WTC11 (cell line): ENCODE measurements at regions not wholly inside any gene's neighbourhood (a gene's known extent, or its start where the extent isn't known, plus 50 kb on each side); places are given as distances from the start of the nearest gene placed in this dataset.
A peak's percentile ranks its signal among the peaks of the same experiment; 100 is the strongest.
"Not testable (repeated sequence)": the region's sequence is repeated elsewhere in the genome, so short reads cannot be mapped to it uniquely, and the experiment has no call there.

Experiments used
- ATAC-seq: fragments of 200-7000 bp; cut with Tn5 transposase; 2 replicates; pipeline ENCODE4 v1.10.0; 2021; ENCODE audit warnings: mild to moderate bottlenecking, moderate library complexity
- CTCF ChIA-PET: fragments of 300-600 bp; sonication (Branson Sonifier 250); formaldehyde crosslinking; loops from one replicate; lab custom pipeline; 2021; ENCODE audit warnings: antibody characterized with exemption; lab: Charles Lee
- POLR2A ChIA-PET: fragments of 350-600 bp; sonication (Branson Sonifier 250); formaldehyde crosslinking; loops from one replicate; lab custom pipeline; 2021; ENCODE audit warnings: antibody characterized with exemption; lab: Charles Lee
- DNase-seq: peaks from one replicate; pipeline ENCODE4 v3.0.0; 2021; ENCODE audit warnings: low spot score
- H3K27ac Mint-ChIP-seq: 2 replicates; pipeline ENCODE4 v1.8.0; 2021; ENCODE audit warnings: mixed read lengths
- H3K27me3 Mint-ChIP-seq: 2 replicates; pipeline ENCODE4 v1.8.0; 2021; ENCODE audit warnings: low read depth, mild to moderate bottlenecking, moderate library complexity, mixed read lengths
- H3K36me3 Mint-ChIP-seq: 2 replicates; pipeline ENCODE4 v1.8.0; 2021; ENCODE audit warnings: mixed read lengths
- H3K4me1 Mint-ChIP-seq: 2 replicates; pipeline ENCODE4 v1.8.0; 2022; ENCODE audit warnings: mixed read lengths
- H3K4me3 Mint-ChIP-seq: 2 replicates; pipeline ENCODE4 v1.8.0; 2021; ENCODE audit warnings: mild to moderate bottlenecking, moderate library complexity, mixed read lengths
- H3K9me3 Mint-ChIP-seq: 2 replicates; pipeline ENCODE4 v1.8.0; 2021; ENCODE audit warnings: mixed read lengths
- ELF4 ChIP-seq: sonication (generic); formaldehyde crosslinking; IDR thresholded peaks from 2 replicates; pipeline ENCODE4 v1.8.1; 2022; ENCODE audit warnings: low read depth, mild to moderate bottlenecking, moderate library complexity, missing genetic modification reagents
- TEAD4 ChIP-seq: sonication (generic); formaldehyde crosslinking; IDR thresholded peaks from 2 replicates; pipeline ENCODE4 v1.8.0; 2022; ENCODE audit warnings: mild to moderate bottlenecking, missing genetic modification reagents
- ZNF121 ChIP-seq: sonication (generic); formaldehyde crosslinking; IDR thresholded peaks from 2 replicates; pipeline ENCODE4 v1.8.0; 2023; ENCODE audit warnings: missing genetic modification reagents
- ZNF138 ChIP-seq: sonication (generic); formaldehyde crosslinking; conservative IDR thresholded peaks from 2 replicates; pipeline ENCODE4 v1.8.1; 2022; ENCODE audit warnings: mild to moderate bottlenecking, moderate library complexity, missing genetic modification reagents
- ZNF317 ChIP-seq: sonication (generic); formaldehyde crosslinking; IDR thresholded peaks from 2 replicates; pipeline ENCODE4 v1.8.1; 2023; ENCODE audit warnings: low read depth, mild to moderate bottlenecking, moderate library complexity, missing genetic modification reagents, borderline replicate concordance
- ZNF396 ChIP-seq: fragments of 250-450 bp; sonication (Bioruptor Pico); IDR thresholded peaks from 2 replicates; pipeline ENCODE4 v1.8.0; 2021; ENCODE audit warnings: mild to moderate bottlenecking, moderate library complexity, borderline replicate concordance
- ZNF423 ChIP-seq: fragments of 250-450 bp; sonication (Bioruptor Pico); IDR thresholded peaks from 2 replicates; pipeline ENCODE4 v2.1.2; 2022; ENCODE audit warnings: mild to moderate bottlenecking, moderate library complexity
- TF ChIP-seq, protein P1 (sequence below): sonication (generic); formaldehyde crosslinking; IDR thresholded peaks from 2 replicates; pipeline ENCODE4 v1.8.1; 2023; ENCODE audit warnings: mild to moderate bottlenecking, missing genetic modification reagents
- TF ChIP-seq, protein P2 (sequence below): sonication (generic); formaldehyde crosslinking; IDR thresholded peaks from 2 replicates; pipeline ENCODE4 v1.8.1; 2022; ENCODE audit warnings: missing genetic modification reagents, borderline replicate concordance

DNA sequence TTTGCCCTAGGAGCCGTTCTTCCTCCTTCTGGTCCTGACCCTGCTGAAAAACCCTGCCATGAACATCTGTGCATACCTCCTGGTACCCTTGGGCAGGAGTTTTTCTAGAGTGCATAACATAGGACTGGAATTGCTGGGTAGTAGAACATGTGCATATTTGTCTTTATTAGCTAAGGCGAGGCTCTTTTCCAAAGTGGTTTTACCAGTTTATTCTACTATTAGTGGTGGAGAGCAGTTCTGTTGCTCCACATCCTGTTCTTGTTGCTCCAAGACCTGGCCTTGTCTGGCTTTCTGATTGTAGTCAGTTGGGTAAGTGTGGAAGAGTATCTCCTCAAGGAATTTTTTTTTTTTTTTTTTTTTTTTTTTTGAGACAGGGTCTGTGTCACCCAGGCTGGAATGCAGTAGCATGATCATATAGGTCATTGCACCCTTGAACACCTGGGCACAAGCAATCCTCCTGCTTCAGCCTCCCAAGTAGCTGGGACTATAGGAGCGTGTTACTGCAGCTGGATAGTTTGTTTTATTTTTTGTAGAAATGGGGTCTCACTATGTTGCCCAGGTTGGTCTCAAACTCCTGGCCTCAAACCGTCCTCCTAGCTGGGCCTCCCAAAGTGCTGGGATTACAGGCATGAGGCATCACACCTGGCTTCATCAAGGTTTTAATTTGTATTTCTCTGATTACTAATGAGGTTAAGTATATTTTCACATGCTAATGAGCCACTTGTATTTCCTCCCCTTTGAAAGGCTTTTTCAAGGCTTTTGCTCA, 85.2 kb downstream of the SPRY4 start:
- H3K4me3 Mint-ChIP-seq = no peak overlapping the region
- DNase-seq = no peak
- H3K27ac Mint-ChIP-seq = no peak overlapping the region
- peaks cover 21% of the 10 kb centered on the region for H3K9me3 Mint-ChIP-seq
- H3K27me3 Mint-ChIP-seq = peaks cover 3% of the 10 kb centered on the region; the same call in 1 of the 2 replicates
- no peak for TF ChIP-seq ZNF423 (CRISPR knock-in tag)
- TF ChIP-seq, protein P1, sequence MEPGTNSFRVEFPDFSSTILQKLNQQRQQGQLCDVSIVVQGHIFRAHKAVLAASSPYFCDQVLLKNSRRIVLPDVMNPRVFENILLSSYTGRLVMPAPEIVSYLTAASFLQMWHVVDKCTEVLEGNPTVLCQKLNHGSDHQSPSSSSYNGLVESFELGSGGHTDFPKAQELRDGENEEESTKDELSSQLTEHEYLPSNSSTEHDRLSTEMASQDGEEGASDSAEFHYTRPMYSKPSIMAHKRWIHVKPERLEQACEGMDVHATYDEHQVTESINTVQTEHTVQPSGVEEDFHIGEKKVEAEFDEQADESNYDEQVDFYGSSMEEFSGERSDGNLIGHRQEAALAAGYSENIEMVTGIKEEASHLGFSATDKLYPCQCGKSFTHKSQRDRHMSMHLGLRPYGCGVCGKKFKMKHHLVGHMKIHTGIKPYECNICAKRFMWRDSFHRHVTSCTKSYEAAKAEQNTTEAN = no peak
- no peak for TF ChIP-seq ZNF396 (CRISPR knock-in tag)
- TF ChIP-seq ZNF121 (CRISPR knock-in tag) = peak; percentile 85
- ATAC-seq = no peak
- H3K4me1 Mint-ChIP-seq = peaks cover 37% of the 10 kb centered on the region
- ChIA-PET CTCF (no interaction called here), POLR2A (no interaction called here)
- H3K36me3 Mint-ChIP-seq = peaks cover 5% of the 10 kb centered on the region

DNA sequence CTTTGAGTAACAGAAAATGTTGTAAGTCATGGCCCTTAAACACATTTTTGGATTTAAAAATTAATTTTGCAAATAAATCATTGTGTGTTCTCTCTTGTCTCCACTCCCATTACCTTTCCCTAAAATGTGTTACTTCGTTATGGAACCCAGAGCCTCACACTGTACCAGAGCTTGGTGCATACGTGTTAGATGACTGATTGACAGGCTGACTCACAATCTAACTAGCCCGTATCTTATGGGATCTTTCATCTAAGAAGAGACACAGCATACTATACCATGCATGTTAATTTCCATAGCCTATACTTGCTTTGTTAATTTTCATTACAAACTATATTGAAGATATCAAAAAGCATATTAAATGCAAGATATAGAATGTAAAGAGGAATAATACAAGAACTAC, 87.1 kb downstream of the SPRY4 start:
- Mint-ChIP-seq H3K4me3 (no peak overlapping the region), H3K36me3 (peaks cover 5% of the 10 kb centered on the region)
- POLR2A ChIA-PET = no interaction called here
- no peak for DNase-seq
- no peak for TF ChIP-seq ELF4 (CRISPR knock-in tag)
- TF ChIP-seq, all 79 proteins: peak for 0
- peaks cover 3% of the 10 kb centered on the region; the same call in 1 of the 2 replicates for H3K27me3 Mint-ChIP-seq
- H3K4me1 Mint-ChIP-seq = peaks cover 52% of the 10 kb centered on the region
- no peak for ATAC-seq
- H3K27ac Mint-ChIP-seq = no peak overlapping the region; the same call in 1 of the 2 replicates
- peaks cover 13% of the 10 kb centered on the region for H3K9me3 Mint-ChIP-seq
- CTCF ChIA-PET = interaction anchor here (0.7 kb wide), 1 partner anchor 69 kb away, joined by 3 read pairs; no protein-coding TSS in a partner anchor

DNA sequence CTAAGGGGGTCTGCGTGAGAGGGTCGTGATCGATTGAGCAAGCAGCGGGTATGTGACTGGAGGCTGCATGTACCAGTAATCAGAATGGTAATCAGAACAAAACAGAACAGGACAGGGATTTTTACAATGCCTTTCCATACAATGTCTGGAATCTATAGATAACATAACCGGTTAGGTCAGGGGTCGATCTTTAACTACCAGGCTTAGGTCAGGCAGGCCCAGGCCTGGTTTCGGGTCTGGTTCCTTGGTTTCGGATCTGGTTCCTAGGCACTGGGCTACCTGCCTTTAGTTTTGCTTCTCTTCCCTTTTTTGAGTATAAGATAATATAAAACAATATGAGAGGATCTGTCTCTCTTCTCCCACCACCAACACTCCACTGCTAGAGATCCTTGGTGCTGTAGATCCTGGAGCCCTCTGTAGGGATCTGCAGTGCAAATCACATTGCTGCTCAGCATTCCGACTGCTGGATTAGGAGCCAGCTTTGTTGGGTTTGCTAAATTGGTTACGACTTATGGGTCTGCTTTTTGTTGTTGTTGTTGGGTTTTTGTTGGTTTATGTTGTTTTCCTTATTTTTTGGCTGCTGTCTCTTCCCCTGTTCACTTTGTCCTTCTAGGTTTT, 88.0 kb downstream of the SPRY4 start:
- H3K4me1 Mint-ChIP-seq = peaks cover 52% of the 10 kb centered on the region
- TF ChIP-seq ZNF317 = 0 out of 2 replicates have a peak, but pooled peaks have one; percentile 46
- TF ChIP-seq, all 79 proteins: peak for 1; not testable (repeated sequence) for 78
- H3K27me3 Mint-ChIP-seq, H3K4me3 Mint-ChIP-seq, H3K36me3 Mint-ChIP-seq, ATAC-seq, H3K9me3 Mint-ChIP-seq, DNase-seq: not testable (repeated sequence)
- ChIA-PET CTCF (interaction anchor here (0.6 to 3.9 kb wide), 4 partner anchors 14 to 144 kb away, joined by 3 to 20 read pairs (median 4); no protein-coding TSS in a partner anchor), POLR2A (interaction anchor here (0.7 to 2.7 kb wide), 3 partner anchors 76 to 189 kb away, joined by 3 to 7 read pairs (median 3); partner anchors contain the start of gene SPRY4)
- H3K27ac Mint-ChIP-seq = peak overlapping the region; percentile 97

DNA sequence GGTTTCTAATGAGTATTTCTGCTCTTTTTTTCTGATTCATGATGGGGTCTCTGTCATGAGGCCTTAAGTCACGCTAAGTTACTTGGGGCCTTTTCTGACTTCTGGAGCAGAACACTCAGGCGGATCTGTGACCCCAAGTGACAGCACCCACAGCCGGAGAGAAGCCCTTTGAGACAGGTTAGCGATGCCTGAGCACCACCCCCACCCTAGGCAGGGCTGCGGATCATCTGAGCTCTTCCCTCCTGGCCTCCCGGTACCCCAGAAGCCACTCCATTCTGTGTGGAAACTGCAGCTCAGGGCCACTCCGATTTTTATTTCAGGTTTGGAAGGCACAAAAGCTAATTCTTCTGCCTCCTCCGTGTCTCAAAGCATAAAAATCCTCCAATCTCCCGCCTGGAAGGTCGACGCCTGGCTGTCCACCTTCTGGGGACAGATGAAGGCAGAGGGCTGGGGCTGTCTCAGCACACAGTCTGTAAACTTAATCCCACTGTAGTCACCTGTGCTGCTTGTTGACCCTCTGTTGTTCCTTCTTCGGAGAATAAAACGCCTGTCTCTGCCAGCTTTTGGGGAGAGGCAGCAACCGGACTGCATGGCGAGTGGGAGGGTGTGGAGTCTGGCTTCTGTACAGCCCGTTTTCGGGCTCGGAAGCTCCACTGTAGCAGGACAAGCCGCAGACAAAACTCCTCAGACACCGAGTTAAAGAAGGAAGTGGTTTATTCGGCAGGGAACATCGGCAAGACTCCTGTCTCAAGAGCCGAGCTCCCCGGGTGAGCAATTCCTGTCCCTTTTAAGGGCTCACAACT, 88.8 kb downstream of the SPRY4 start:
- 0 out of 2 replicates have a peak, but pooled peaks cover 7% of the 10 kb centered on the region for H3K9me3 Mint-ChIP-seq
- H3K27me3 Mint-ChIP-seq = no peaks in the 10 kb centered on the region; the same call in 1 of the 2 replicates
- ChIA-PET CTCF (interaction anchor here (0.5 to 3.9 kb wide), 8 partner anchors 13 to 1688 kb away, joined by 3 to 20 read pairs (median 4); no protein-coding TSS in a partner anchor), POLR2A (interaction anchor here (2.7 kb wide), 1 partner anchor 89 kb away, joined by 7 read pairs; the partner anchor contains the start of gene SPRY4)
- no peaks in the 10 kb centered on the region for H3K36me3 Mint-ChIP-seq
- peak overlapping the region; percentile 97 for H3K27ac Mint-ChIP-seq
- peaks cover 52% of the 10 kb centered on the region for H3K4me1 Mint-ChIP-seq
- ATAC-seq = peak; percentile 35
- peak; percentile 25 for DNase-seq
- TF ChIP-seq ZNF138 (CRISPR knock-in tag) (no peak), TEAD4 (CRISPR knock-in tag) (peak; percentile 1; the same call in 1 of the 2 replicates)
- TF ChIP-seq, protein P2, sequence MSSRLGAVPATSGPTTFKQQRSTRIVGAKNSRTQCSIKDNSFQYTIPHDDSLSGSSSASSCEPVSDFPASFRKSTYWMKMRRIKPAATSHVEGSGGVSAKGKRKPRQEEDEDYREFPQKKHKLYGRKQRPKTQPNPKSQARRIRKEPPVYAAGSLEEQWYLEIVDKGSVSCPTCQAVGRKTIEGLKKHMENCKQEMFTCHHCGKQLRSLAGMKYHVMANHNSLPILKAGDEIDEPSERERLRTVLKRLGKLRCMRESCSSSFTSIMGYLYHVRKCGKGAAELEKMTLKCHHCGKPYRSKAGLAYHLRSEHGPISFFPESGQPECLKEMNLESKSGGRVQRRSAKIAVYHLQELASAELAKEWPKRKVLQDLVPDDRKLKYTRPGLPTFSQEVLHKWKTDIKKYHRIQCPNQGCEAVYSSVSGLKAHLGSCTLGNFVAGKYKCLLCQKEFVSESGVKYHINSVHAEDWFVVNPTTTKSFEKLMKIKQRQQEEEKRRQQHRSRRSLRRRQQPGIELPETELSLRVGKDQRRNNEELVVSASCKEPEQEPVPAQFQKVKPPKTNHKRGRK (CRISPR knock-in tag) = no peak
- peak overlapping the region; percentile 40 for H3K4me3 Mint-ChIP-seq
